HG02642 (cell line): ENCODE measurements at regions not wholly inside any gene's neighbourhood (a gene's known extent, or its start where the extent isn't known, plus 50 kb on each side); places are given as distances from the start of the nearest gene placed in this dataset.

ENCODE experiments used
- ATAC-seq: cut with Tn5 transposase; IDR thresholded peaks from one replicate; pipeline ENCODE4 v1.9.1; 2021; ENCODE audit warnings: mild to moderate bottlenecking; ENCODE audit not compliant: unreplicated experiment, poor library complexity

GRCh38 chr2:81658227-81658626, 1353.7 kb upstream of the LRRTM1 start:
- ATAC-seq, result no peak

- ATAC-seq, result no peak
These were observed 1345.8 kb upstream of the LRRTM1 start for GRCh38 chr2:81650048-81650971.

GRCh38 chr2:81648806-81649205, 1344.3 kb upstream of the LRRTM1 start:
- no peak for ATAC-seq

GRCh38 chr2:81648370-81648769, 1343.8 kb upstream of the LRRTM1 start:
- no peak for ATAC-seq

GRCh38 chr2:81647715-81648230, 1343.2 kb upstream of the LRRTM1 start:
- no peak for ATAC-seq

GRCh38 chr2:81645745-81646301, 1341.3 kb upstream of the LRRTM1 start:
- no peak for ATAC-seq

- no peak for ATAC-seq
These were observed 1339.6 kb upstream of the LRRTM1 start for GRCh38 chr2:81644189-81644588.

DNA sequence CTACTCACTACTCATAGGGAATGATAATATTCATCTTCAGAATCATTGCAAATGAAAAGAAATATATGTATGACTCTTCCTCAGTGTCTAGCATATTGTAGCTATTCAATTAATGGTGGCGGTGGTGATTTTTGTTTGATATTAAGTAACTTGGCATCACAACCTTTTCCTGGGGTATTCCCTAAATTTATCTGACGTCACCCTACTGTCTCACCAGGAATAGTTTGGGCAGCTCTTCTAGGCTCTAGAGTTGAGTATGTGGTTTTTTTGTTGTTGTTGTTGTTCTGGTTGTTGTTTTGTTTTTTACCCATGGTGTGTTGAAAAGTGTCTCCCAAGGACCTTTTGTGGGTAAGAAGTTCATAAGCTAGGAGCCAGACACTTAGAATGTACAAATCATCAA, 1320.3 kb upstream of the LRRTM1 start:
- ATAC-seq, result no peak

DNA sequence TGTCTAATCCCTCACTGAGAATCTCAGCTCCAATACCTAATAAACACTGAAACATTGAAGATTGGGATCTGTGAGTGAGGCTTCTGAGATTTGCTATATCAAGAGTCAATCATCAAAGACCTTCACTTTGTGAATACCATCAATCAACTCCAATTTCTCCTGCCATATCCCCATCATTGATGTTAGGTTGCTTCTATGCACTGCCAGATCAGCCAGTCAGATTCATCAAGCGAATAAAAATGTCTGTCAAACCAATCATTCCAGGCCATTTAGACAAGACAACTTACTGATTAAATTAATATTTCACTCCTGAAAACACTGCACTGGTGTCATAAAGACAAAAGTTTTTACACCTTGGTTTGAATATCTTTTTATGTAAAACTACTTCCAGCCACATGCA, 1295.5 kb upstream of the LRRTM1 start:
- ATAC-seq, result no peak

GRCh38 chr2:81598453-81598852, 1293.9 kb upstream of the LRRTM1 start:
- no peak for ATAC-seq

- ATAC-seq, result no peak
These were observed 1284.9 kb upstream of the LRRTM1 start for GRCh38 chr2:81589406-81589805.

DNA sequence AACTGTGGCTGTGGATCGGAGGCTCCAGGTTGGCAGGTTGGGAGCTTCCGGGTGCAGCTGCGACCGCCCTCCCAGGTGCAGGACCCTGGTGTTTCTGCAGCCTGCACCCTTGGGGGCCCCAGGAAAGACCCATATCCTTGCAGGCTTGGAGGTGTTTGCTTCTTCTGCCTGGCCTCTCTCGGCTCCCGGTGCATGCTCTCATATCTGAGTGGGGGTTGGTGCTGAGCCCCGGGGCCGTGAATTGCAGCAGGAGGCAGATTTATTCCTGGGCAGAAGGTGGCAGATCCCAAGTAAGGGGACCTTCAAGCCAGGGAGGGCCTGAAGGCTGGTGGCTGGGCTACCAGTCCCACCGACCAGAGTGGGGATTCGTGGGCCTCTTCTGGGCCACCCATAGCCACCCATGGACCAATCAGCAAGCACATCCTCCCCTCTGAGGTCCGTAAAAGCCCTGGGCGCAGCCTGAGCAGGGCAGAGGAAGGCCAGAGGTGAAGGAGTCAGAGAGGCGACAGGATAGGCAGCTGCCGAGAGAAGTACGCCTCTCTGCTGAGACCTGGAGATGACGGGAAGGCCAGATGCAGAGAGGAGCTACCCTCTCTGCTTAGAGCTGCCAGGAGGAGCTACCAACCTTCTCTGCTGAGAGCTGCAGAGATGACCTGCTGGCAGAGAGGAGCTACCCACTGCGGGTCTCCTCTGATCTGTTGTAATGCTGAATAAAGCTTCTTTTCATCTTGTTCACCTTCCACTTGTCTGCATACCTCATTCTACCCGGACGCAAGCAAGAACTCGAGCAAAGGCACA, 1279.0 kb upstream of the LRRTM1 start:
- no peak for ATAC-seq

DNA sequence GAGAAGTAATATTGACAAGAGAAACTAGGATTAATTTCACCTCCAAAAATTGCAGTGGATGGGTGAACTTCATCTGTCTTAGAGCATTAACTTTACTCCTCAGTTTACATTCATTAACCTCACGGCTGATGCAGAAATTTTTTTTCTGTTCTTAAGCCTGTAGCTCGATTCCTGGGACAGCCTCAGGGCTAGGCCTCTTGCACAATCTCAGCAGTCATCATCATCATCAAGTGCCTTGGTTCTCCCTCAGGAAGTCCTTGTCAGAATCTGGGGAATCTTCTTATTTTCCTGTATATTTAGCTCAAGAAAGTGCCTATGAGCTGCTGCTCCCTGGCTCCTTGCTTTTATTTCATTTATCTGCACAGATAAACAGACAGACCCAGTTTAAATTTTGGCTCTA, 1272.2 kb upstream of the LRRTM1 start:
- no peak for ATAC-seq

- ATAC-seq, result no peak
These were observed 1246.6 kb upstream of the LRRTM1 start for GRCh38 chr2:81551040-81551634.

- no peak for ATAC-seq
These were observed 1245.7 kb upstream of the LRRTM1 start for GRCh38 chr2:81550277-81550676.

- ATAC-seq, result no peak
These were observed 1245.1 kb upstream of the LRRTM1 start for GRCh38 chr2:81549646-81550045.

DNA sequence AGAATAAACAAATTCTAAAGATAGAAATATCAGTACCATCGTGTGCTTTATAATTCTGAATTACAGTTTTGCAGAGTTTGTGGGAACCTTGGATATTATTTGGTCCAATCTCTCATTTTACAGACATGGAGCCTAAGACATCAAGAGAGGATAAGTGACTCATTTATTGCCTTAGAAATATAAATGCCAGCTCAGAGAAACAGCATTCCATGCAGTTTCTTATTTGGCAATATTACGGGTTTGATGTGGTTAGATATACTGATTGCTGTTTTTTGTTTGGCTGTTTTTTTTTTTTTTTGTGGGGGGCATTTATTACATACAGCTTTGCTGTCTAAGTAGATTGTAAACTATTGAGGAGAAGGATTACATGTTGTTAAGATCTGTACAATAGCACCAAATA, 1241.1 kb upstream of the LRRTM1 start:
- ATAC-seq, result no peak

DNA sequence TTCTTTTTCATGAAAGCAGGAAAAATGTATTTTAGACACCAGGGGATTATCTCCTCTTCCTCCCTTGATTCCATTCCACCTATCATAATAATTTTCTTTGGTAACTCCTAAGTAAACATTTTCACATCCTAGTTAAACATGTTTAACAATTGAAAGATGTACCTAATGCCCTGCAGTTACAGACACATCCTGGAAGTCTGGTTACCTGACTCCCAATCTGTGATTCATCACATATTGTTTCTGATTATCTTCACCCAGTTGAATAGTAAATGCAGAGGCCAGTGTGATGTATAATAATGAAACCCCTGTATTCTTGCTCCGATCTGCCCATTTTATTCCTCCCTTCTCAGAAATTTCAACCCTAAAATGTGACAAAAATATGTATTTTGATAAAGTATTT, 1237.6 kb upstream of the LRRTM1 start:
- ATAC-seq, result no peak

DNA sequence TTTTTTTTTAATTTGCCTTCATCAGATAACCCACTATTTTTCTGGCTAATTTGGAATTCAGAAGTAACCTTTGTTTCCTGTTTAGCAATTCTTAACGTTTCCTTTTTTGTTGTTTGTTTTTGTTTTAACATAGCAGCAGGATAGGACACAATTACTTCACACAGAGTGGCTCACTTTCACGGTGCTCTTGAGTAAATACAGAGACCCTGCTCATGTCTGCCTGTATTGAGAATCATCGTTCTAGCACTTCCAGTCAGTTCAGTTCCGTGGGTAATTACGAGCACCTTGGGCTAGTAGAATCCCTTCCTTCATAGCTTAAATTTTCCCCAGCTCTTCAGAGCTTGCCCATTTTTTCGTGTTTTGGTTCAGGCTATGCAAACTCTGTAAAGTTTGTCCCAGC, 1225.4 kb upstream of the LRRTM1 start:
- ATAC-seq, result no peak

- peak; percentile 75 for ATAC-seq
These were observed 1224.4 kb upstream of the LRRTM1 start for GRCh38 chr2:81528852-81529480.
